Esophagus (tissue), 2 donors: ENCODE measurements at regions not wholly inside any gene's neighbourhood (a gene's known extent, or its start where the extent isn't known, plus 50 kb on each side); places are given as distances from the start of the nearest gene placed in this dataset.

Experiments used
- H3K27ac ChIP-seq, 2 donors: one replicate each; pipeline ENCODE4 v1.5.1; 2013; ENCODE audit warnings: low read depth in 2 of 2, mild to moderate bottlenecking in 2 of 2, inconsistent platforms in 1 of 2, low read length in 1 of 2, moderate library complexity in 1 of 2
- H3K27me3 ChIP-seq, 2 donors: one replicate each; pipeline ENCODE4 v1.6.1; 2013; ENCODE audit warnings: low read length in 2 of 2, control low read depth in 1 of 2, mild to moderate bottlenecking in 1 of 2; ENCODE audit not compliant: insufficient read depth in 2 of 2, control insufficient read depth in 1 of 2
- H3K36me3 ChIP-seq, 2 donors: one replicate each; pipeline ENCODE4 v1.6.1; 2013; ENCODE audit warnings: low read length in 1 of 2; ENCODE audit not compliant: control insufficient read depth in 2 of 2, insufficient read depth in 2 of 2
- H3K4me1 ChIP-seq, 2 donors: one replicate each; pipeline ENCODE4 v1.6.1; 2013; ENCODE audit warnings: low read length in 1 of 2; ENCODE audit not compliant: control insufficient read depth in 2 of 2, insufficient read depth in 2 of 2
- H3K4me3 ChIP-seq, 2 donors: one replicate each; pipeline ENCODE4 v1.5.1; 2013; ENCODE audit warnings: low read length in 2 of 2, mild to moderate bottlenecking in 2 of 2, low read depth in 1 of 2, moderate library complexity in 1 of 2
- H3K9me3 ChIP-seq, 2 donors: one replicate each; pipeline ENCODE4 v1.6.1; 2013; ENCODE audit warnings: mild to moderate bottlenecking in 2 of 2, low read depth in 1 of 2, low read length in 1 of 2, moderate library complexity in 1 of 2; ENCODE audit not compliant: control insufficient read depth in 2 of 2, insufficient read depth in 1 of 2
- WGBS, 2 donors: extraction: QIAGEN DNeasy Blood & Tissue Kit; methylation state at CpG; one replicate each; pipeline ENCODE4 v1.1.7; 2013; 5-methylcytosine and 5-hydroxymethylcytosine counted together
- donor health status: healthy with polysubstance abuse.
- donor health status: Bipolar disorder and iron deficiency.

DNA sequence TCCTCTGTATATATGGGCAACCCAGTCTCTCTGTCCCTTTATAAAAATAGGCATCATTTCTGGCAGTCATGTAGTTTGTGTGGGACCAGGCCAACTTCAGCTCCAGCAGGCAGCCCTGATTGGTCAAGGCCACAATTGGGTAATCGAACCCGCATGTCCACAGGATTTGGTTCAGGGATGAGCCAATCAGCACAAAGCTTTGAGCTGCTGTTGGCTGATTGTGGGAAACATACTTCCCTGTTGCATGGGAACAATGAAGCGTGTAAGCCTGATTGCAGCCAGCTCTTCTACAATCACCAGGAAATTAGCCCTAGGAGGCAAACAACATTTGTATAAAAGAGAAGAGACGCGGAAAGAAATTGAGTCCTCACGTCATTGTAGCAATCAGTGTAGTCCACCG is 328.6 kb downstream of the PCNX1 start:
- no peaks in the 10 kb centered on the region for H3K27me3 ChIP-seq
- peak overlapping the region; percentile 4 to 40 for H3K27ac ChIP-seq
- no peaks in the 10 kb centered on the region for H3K9me3 ChIP-seq
- WGBS, 2 donors, result 46 to 48% methylated on average over 7 of the region's 7 CpGs
- no peak overlapping the region for H3K4me3 ChIP-seq
- no peaks in the 10 kb centered on the region for H3K36me3 ChIP-seq
- peaks cover 0 to 3% of the 10 kb centered on the region in 2 donors for H3K4me1 ChIP-seq

DNA sequence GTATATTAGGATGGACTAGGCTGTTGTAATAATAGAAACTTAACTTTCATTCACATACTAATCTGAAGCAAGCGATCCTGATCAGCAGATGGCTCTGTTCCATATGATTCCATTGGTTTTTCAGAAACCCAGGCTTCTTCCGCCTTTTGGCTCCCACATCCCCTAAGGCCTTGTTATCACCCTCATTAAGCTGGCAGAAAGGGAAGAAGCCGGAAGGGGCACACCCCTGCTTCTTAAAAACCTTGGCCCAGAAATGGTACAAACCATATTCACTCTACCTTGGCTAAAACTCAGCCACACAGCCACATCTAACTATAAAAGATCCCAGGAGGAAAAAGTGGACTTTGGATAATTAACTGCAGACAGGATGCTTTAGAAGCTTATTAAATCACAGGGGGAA is 329.2 kb downstream of the PCNX1 start:
- peak overlapping the region in 1 of 2 donors; percentile 37 for H3K27ac ChIP-seq
- H3K27me3 ChIP-seq, result no peaks in the 10 kb centered on the region
- no peak overlapping the region for H3K4me3 ChIP-seq
- H3K9me3 ChIP-seq, result no peaks in the 10 kb centered on the region
- 42 to 55% methylated on average over 3 of the region's 3 CpGs for WGBS, 2 donors
- no peaks in the 10 kb centered on the region for H3K36me3 ChIP-seq
- H3K4me1 ChIP-seq, result peaks cover 0 to 3% of the 10 kb centered on the region in 2 donors

DNA sequence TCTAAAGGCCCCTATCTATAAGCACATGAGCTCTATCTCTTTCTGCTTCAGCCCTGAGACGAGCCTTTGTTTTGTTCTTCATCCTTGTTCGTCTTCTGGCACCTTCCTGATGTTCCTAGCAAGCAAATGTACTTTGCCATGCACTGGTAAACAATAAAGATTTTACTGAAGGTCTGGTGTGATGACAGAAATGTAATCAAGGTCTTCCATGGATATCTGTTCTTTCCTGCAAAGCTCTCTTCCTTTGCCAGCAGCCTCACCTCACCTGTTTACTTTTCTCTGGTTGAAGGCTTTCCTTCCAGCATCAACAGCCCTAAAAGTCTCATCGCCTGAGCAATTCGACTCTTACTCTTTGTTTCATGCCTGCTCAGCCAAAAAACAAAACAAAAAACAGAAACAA is 330.3 kb downstream of the PCNX1 start:
- H3K4me1 ChIP-seq, result peaks cover 0 to 3% of the 10 kb centered on the region in 2 donors
- no peaks in the 10 kb centered on the region for H3K36me3 ChIP-seq
- H3K4me3 ChIP-seq, result no peak overlapping the region
- no peaks in the 10 kb centered on the region for H3K9me3 ChIP-seq
- no peaks in the 10 kb centered on the region for H3K27me3 ChIP-seq
- no peak overlapping the region for H3K27ac ChIP-seq
- WGBS, 2 donors, result 54 to 69% methylated on average over 4 of the region's 4 CpGs

DNA sequence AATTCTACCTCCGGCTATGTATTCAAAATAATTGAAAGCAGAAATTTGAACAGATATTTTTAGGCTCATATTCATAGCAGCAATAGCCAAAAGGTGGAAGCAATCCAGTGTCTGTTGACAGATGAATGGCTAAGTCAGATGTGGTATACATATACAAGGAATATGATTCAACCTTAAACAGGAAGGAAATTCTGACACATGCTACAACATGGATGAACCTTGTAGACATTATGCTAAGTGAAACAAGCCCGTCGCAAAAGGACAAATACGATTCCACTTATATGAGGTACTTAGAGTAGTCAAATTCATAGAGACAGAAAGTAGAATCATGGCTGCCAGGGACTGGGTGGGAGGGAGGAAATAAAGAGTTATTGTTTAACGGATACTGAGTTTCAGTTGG is 331.6 kb downstream of the PCNX1 start:
- Histone ChIP-seq H3K27ac (no peak overlapping the region), H3K9me3 (no peaks in the 10 kb centered on the region), H3K27me3 (no peaks in the 10 kb centered on the region), H3K4me1 (peaks cover 0 to 3% of the 10 kb centered on the region in 2 donors), H3K36me3 (no peaks in the 10 kb centered on the region), H3K4me3 (no peak overlapping the region)
- WGBS, 2 donors, result 87% methylated on average over 5 of the region's 5 CpGs

DNA sequence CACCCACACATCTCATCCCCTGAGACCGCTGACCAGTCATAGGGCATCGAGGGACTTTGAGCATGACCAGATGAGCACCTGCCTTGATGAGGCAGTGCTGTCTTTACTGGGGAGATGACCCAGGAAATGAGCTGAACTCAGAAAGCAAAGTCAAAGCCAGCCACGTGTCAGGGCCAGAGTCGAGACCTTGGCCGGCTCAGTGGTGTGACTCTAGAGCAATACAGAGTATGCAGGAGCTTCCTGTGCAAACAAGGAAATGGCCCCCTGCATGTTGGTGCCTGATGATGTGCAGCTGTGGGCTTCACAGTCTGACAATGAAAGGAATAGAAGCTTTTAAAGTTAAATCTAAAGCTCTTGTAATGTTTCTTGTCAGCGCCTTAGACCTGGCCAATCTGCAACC is 332.9 kb downstream of the PCNX1 start:
- Histone ChIP-seq H3K27ac (no peak overlapping the region), H3K27me3 (no peaks in the 10 kb centered on the region), H3K36me3 (no peaks in the 10 kb centered on the region), H3K4me1 (peaks cover 0 to 3% of the 10 kb centered on the region in 2 donors), H3K9me3 (no peaks in the 10 kb centered on the region), H3K4me3 (no peak overlapping the region)
- WGBS, 2 donors, result 54 to 60% methylated on average over 6 of the region's 6 CpGs

DNA sequence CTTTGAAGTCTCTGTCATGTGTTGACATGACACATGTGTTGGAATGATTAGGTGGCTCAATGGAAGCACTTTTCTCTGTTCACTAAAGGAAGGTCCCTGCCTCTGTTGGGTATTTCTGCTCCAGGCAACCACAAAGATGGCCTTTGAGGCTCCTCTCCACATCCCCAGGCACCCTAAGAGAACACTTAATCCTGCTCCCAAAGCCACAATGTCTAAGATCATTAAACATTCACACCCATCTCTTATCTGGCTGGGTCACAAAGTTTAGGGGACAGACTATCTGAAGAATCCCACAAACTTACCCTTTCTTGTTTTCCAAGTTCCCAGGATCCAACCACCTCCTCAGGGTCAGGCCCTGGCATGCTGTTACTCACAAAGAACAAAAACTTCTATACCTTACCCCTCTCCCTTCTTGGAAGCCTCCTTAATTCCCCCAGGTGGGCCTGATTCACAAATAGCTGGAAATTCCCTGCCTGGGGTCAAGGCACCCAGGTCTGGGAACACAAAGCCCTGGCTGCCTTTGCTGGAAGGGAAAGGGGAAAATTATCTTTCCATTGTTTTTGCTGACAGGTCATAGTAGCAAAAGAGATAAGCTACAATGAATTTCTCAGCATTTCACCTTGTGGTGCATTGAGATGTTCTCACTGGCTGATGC is 333.7 kb downstream of the PCNX1 start:
- no peak overlapping the region for H3K4me3 ChIP-seq
- H3K36me3 ChIP-seq, result no peaks in the 10 kb centered on the region
- H3K27ac ChIP-seq, result no peak overlapping the region

DNA sequence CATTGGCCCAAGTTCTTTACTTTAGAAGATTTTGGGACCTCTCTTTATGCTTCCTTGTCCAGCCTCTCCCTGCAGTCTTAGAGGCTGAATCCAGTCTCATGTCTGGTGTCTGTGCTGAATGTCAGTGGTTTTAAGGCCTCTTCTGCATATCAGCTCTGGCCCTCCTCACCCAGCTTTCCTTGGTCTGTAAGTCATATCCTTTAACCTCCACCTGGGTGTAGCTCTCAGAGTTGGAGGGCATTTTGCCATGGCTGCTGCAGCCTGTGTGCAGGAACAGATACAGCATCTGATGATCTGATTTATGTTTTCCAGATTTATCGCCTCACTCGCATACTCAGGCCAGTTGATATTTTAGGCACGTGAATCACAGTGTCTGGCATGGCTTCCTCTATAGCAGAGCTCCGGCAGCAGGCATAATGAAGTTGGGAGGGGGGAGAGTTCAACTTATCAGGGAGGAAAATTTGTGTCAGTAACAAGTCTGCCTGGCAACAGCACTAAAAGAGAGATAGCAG is 335.0 kb downstream of the PCNX1 start:
- Histone ChIP-seq H3K36me3 (no peaks in the 10 kb centered on the region), H3K9me3 (no peaks in the 10 kb centered on the region), H3K27ac (no peak overlapping the region), H3K27me3 (no peaks in the 10 kb centered on the region), H3K4me1 (no peaks in the 10 kb centered on the region), H3K4me3 (no peak overlapping the region)
- 32 to 41% methylated on average over 4 of the region's 4 CpGs for WGBS, 2 donors

More for the DNA sequence above, 333.7 kb downstream of the PCNX1 start:
- Histone ChIP-seq H3K4me1 (peaks cover 0 to under 1% of the 10 kb centered on the region in 2 donors), H3K9me3 (no peaks in the 10 kb centered on the region), H3K27me3 (no peaks in the 10 kb centered on the region)

DNA sequence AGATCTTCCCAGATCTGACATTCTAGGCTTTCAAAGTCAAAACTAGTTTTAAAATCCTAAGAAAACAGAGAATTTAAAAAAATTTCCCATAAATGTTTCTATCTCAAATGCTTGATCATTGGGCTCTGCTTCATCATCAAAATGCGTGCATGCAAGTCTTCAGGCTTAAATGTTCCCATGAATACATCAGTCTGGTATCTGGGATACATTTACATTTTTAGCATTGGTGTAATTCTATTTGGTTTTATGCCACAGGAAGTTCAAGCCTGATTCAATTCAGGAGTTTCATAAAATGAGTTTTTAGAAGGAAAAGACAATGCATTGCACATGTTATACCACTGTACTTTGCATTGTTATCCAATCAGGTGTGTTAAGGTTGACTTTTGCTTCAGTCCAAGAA is 336.4 kb downstream of the PCNX1 start:
- no peak overlapping the region for H3K4me3 ChIP-seq
- 83 to 84% methylated on average over 1 of the region's 1 CpG for WGBS, 2 donors
- no peaks in the 10 kb centered on the region for H3K4me1 ChIP-seq
- no peaks in the 10 kb centered on the region for H3K36me3 ChIP-seq
- peaks cover 0 to 2% of the 10 kb centered on the region in 2 donors for H3K9me3 ChIP-seq
- H3K27me3 ChIP-seq, result no peaks in the 10 kb centered on the region
- no peak overlapping the region for H3K27ac ChIP-seq

DNA sequence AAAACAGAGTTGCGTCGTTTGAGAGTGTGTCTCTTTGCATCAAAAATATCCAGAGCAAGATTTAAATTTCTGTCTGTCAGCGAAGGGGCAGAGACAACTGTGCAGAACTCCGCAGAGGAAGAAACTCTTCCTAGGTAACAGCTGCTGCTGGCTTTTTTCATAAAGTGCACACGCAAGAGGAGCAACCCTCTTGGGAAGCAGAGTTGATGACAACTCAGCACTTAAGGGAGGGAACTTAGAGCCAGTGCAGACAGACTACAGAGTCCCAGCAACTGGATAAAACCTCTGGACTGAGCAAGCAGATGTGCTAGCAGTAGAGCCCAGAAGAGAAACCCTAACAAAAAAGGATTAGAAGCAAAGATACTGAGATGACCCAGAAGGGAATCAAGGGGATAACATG is 337.1 kb downstream of the PCNX1 start:
- Histone ChIP-seq H3K27me3 (no peaks in the 10 kb centered on the region), H3K4me3 (no peak overlapping the region), H3K36me3 (no peaks in the 10 kb centered on the region), H3K4me1 (no peaks in the 10 kb centered on the region), H3K27ac (no peak overlapping the region), H3K9me3 (peaks cover 0 to 2% of the 10 kb centered on the region in 2 donors)
- WGBS, 2 donors, result 75 to 91% methylated on average over 5 of the region's 5 CpGs

DNA sequence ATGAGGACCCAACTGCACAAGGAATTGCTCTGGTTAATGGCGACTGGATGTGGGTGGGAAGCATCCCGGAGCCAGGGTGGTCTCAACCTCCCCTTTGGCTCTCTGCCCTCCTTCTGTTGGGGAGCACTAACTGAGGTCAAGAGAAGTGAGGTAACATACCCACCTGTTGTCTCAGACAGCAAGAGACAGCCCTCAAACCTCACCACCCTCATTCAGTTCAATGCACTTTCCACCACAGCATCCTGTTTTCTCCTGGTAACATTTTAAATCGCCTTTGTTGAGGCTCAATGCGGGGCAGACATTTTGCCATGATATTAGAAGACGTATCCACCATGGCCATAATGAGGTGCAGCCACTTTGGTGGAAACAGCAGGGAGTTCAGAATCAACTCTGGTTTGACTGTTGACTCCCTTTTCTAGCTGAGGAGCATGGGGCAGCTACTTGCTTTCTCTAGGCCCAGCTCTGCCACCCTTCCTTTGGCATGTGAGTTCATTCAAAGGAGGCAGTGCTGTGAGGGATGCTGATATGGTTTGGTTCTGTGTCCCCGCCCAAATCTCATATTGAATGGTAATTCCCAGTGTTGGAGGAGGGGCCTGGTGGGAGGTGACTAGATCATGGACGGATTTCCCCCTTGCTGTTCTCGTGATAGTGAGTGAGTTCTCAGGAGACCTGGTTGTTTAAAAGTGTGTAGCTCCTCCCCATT is 338.6 kb downstream of the PCNX1 start:
- WGBS, 2 donors, result 88 to 89% methylated on average over 8 of the region's 8 CpGs
- peak overlapping the region; percentile 17 to 51 for H3K27ac ChIP-seq
- no peaks in the 10 kb centered on the region for H3K27me3 ChIP-seq
- no peak overlapping the region for H3K4me3 ChIP-seq
- peaks cover 0 to 2% of the 10 kb centered on the region in 2 donors for H3K9me3 ChIP-seq
- H3K4me1 ChIP-seq, result no peaks in the 10 kb centered on the region
- H3K36me3 ChIP-seq, result no peaks in the 10 kb centered on the region
